ENCODE measurements at regions not wholly inside any gene's neighbourhood (a gene's known extent, or its start where the extent isn't known, plus 50 kb on each side); places are given as distances from the start of the nearest gene placed in this dataset.
"Not testable (repeated sequence)": the region's sequence is repeated elsewhere in the genome, so short reads cannot be mapped to it uniquely, and the experiment has no call there.

- no peak for DNase-seq (ENCODE audit: low spot score)
These were observed 81.0 kb upstream of the ETV3 start for GRCh38 chr1:157219182-157219581.

- DNase-seq (ENCODE audit: low spot score) = no peak
These were observed 80.5 kb upstream of the ETV3 start for GRCh38 chr1:157218671-157219070.

- DNase-seq (ENCODE audit: low spot score) = no peak
These were observed 79.3 kb upstream of the ETV3 start for GRCh38 chr1:157217486-157217885.

- no peak for DNase-seq (ENCODE audit: low spot score)
These were observed 75.6 kb upstream of the ETV3 start for GRCh38 chr1:157213836-157214235.

- DNase-seq (ENCODE audit: low spot score) = no peak
These were observed 71.3 kb upstream of the ETV3 start for GRCh38 chr1:157209514-157209913.

GRCh38 chr1:157205982-157206381 is 67.8 kb upstream of the ETV3 start:
- not testable (repeated sequence) for DNase-seq (ENCODE audit: low spot score)

GRCh38 chr1:157203166-157203565 is 65.0 kb upstream of the ETV3 start:
- DNase-seq (ENCODE audit: low spot score) = no peak

GRCh38 chr1:157202331-157202730 is 64.1 kb upstream of the ETV3 start:
- DNase-seq (ENCODE audit: low spot score) = no peak

GRCh38 chr1:157201767-157202166 is 63.6 kb upstream of the ETV3 start:
- no peak for DNase-seq (ENCODE audit: low spot score)

- no peak for DNase-seq (ENCODE audit: low spot score)
These were observed 62.3 kb upstream of the ETV3 start for GRCh38 chr1:157200451-157200850.

- DNase-seq (ENCODE audit: low spot score) = no peak
These were observed 61.2 kb upstream of the ETV3 start for GRCh38 chr1:157199421-157199755.

- DNase-seq (ENCODE audit: low spot score) = no peak
These were observed 60.6 kb upstream of the ETV3 start for GRCh38 chr1:157198619-157199420.

- DNase-seq (ENCODE audit: low spot score) = no peak
These were observed 59.8 kb upstream of the ETV3 start for GRCh38 chr1:157197906-157198435.

- not testable (repeated sequence) for DNase-seq (ENCODE audit: low spot score)
These were observed 58.7 kb upstream of the ETV3 start for GRCh38 chr1:157196670-157197456.

- no peak for DNase-seq (ENCODE audit: low spot score)
These were observed 58.0 kb upstream of the ETV3 start for GRCh38 chr1:157196245-157196543.

GRCh38 chr1:157195521-157196244 is 57.5 kb upstream of the ETV3 start:
- DNase-seq (ENCODE audit: low spot score) = no peak

GRCh38 chr1:157194731-157195520 is 56.7 kb upstream of the ETV3 start:
- peak; percentile 46 for DNase-seq (ENCODE audit: low spot score)

- DNase-seq (ENCODE audit: low spot score) = peak; percentile 14
These were observed 55.7 kb upstream of the ETV3 start for GRCh38 chr1:157193702-157194391.

GRCh38 chr1:157193219-157193618 is 55.0 kb upstream of the ETV3 start:
- no peak for DNase-seq (ENCODE audit: low spot score)

- peak; percentile 22 for DNase-seq (ENCODE audit: low spot score)
These were observed 52.1 kb upstream of the ETV3 start for GRCh38 chr1:157189986-157190982.

Measured in left forelimb (tissue), 1 donor.